ENCODE measurements at regions not wholly inside any gene's neighbourhood (a gene's known extent, or its start where the extent isn't known, plus 50 kb on each side); places are given as distances from the start of the nearest gene placed in this dataset.

- RAD21 ChIA-PET (ENCODE audit: low non-redundant PET in 1 of 2, low total read pairs in 2 of 2, uncharacterized antibody in 2 of 2, unreplicated experiment in 2 of 2), result no interaction called here
- DNase-seq (ENCODE audit: low read depth, low spot score) (no peak), ATAC-seq (no peak)
- H3K4me2 ChIP-seq (ENCODE audit: low read length), result no peak overlapping the region
- no peak overlapping the region for H3K27ac ChIP-seq (ENCODE audit: low read depth, low read length)
- H2AFZ ChIP-seq (ENCODE audit: low read depth, low read length, poor library complexity, severe bottlenecking), result no peak overlapping the region
- no peaks in the 10 kb centered on the region for H4K20me1 ChIP-seq (ENCODE audit: insufficient read depth)
- no peaks in the 10 kb centered on the region for H3K9me2 ChIP-seq (ENCODE audit: insufficient read depth)
- CTCF ChIA-PET, result no interaction called here
- POLR2A ChIA-PET, result no interaction called here
- no TSS peak for BruUV-seq (replicated peaks)
- H3K9ac ChIP-seq (ENCODE audit: low read length), result no peak overlapping the region
- H3K36me3 ChIP-seq (ENCODE audit: control insufficient read depth in 1 of 2, insufficient read depth in 2 of 2, low read length in 2 of 2), result no peaks in the 10 kb centered on the region
- no peak for TF ChIP-seq SIN3A (IDR thresholded peaks at IDR 0.05; ENCODE audit: low read depth)
- TF ChIP-seq POLR2A (IDR thresholded peaks at IDR 0.05; ENCODE audit: borderline replicate concordance, extremely low read depth, insufficient read depth, insufficient read length), result no peak
- TF ChIP-seq ZNF274 (IDR thresholded peaks at IDR 0.05; ENCODE audit: low read depth, low read length), result no peak
- TF ChIP-seq FOSL1 (IDR thresholded peaks at IDR 0.05; ENCODE audit: low read depth), result no peak
- no peaks in the 10 kb centered on the region for H3K27me3 ChIP-seq (ENCODE audit: insufficient read depth, low read length)
- no peaks in the 10 kb centered on the region for H3K9me3 ChIP-seq (ENCODE audit: control insufficient read depth in 1 of 2, insufficient read depth in 1 of 2, low read depth in 1 of 2, low read length in 2 of 2)
- H3K4me3 ChIP-seq (replicated peaks in 1 of 2; ENCODE audit: low read depth in 1 of 2, low read length in 2 of 2), result no peak overlapping the region
- H3K4me1 ChIP-seq (ENCODE audit: control insufficient read depth in 1 of 2, insufficient read depth in 2 of 2, low read length in 2 of 2), result no peaks in the 10 kb centered on the region
- intact Hi-C loops (cut with micrococcal nuclease), result no loop called here
- no peaks in the 10 kb centered on the region for H3K79me2 ChIP-seq (ENCODE audit: insufficient read depth, low read length)
These were observed 678.6 kb upstream of the ZEB2 start for GRCh38 chr2:145198555-145198954.

DNA sequence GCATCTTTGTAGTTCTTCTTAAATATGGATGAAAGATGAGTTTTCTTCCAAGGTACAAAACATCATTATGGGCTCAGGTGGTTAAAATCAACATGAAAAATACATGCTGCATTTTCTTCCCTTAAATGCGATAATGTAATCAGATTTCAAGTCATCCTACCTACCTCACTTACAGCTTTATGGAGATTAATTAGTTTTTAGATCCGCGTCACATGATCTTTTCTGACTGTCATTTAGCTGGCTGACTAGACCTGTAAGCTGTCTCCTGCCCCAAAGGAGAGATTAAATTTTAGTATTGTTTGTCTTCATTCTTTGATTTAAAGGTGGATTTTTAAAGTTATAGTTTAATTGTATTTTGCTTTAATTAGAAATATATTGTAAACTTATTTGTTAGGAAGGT, 678.0 kb upstream of the ZEB2 start:
- Histone ChIP-seq H3K9me3 (ENCODE audit: control insufficient read depth in 1 of 2, insufficient read depth in 1 of 2, low read depth in 1 of 2, low read length in 2 of 2) (no peaks in the 10 kb centered on the region), H4K20me1 (ENCODE audit: insufficient read depth) (no peaks in the 10 kb centered on the region), H3K36me3 (ENCODE audit: control insufficient read depth in 1 of 2, insufficient read depth in 2 of 2, low read length in 2 of 2) (no peaks in the 10 kb centered on the region), H2AFZ (ENCODE audit: low read depth, low read length, poor library complexity, severe bottlenecking) (no peak overlapping the region), H3K4me1 (ENCODE audit: control insufficient read depth in 1 of 2, insufficient read depth in 2 of 2, low read length in 2 of 2) (no peaks in the 10 kb centered on the region), H3K27me3 (ENCODE audit: insufficient read depth, low read length) (no peaks in the 10 kb centered on the region), H3K9me2 (ENCODE audit: insufficient read depth) (no peaks in the 10 kb centered on the region), H3K9ac (ENCODE audit: low read length) (no peak overlapping the region), H3K4me3 (replicated peaks in 1 of 2; ENCODE audit: low read depth in 1 of 2, low read length in 2 of 2) (no peak overlapping the region), H3K4me2 (ENCODE audit: low read length) (no peak overlapping the region), H3K27ac (ENCODE audit: low read depth, low read length) (no peak overlapping the region), H3K79me2 (ENCODE audit: insufficient read depth, low read length) (no peaks in the 10 kb centered on the region)
- no TSS peak for BruUV-seq (replicated peaks)
- POLR2A ChIA-PET, result no interaction called here
- CTCF ChIA-PET, result no interaction called here
- TF ChIP-seq POLR2AphosphoS5 (IDR thresholded peaks at IDR 0.05; ENCODE audit: low read depth, low read length) (no peak), FOSL1 (IDR thresholded peaks at IDR 0.05; ENCODE audit: low read depth) (no peak), ELF1 (IDR thresholded peaks at IDR 0.05; ENCODE audit: borderline replicate concordance, low read depth) (no peak), TCF7L2 (IDR thresholded peaks at IDR 0.05; ENCODE audit: borderline replicate concordance, extremely low read depth, insufficient read depth, insufficient read length) (no peak), POLR2A (IDR thresholded peaks at IDR 0.05; ENCODE audit: borderline replicate concordance, extremely low read depth, insufficient read depth, insufficient read length) (no peak)
- TF ChIP-seq, protein P1, sequence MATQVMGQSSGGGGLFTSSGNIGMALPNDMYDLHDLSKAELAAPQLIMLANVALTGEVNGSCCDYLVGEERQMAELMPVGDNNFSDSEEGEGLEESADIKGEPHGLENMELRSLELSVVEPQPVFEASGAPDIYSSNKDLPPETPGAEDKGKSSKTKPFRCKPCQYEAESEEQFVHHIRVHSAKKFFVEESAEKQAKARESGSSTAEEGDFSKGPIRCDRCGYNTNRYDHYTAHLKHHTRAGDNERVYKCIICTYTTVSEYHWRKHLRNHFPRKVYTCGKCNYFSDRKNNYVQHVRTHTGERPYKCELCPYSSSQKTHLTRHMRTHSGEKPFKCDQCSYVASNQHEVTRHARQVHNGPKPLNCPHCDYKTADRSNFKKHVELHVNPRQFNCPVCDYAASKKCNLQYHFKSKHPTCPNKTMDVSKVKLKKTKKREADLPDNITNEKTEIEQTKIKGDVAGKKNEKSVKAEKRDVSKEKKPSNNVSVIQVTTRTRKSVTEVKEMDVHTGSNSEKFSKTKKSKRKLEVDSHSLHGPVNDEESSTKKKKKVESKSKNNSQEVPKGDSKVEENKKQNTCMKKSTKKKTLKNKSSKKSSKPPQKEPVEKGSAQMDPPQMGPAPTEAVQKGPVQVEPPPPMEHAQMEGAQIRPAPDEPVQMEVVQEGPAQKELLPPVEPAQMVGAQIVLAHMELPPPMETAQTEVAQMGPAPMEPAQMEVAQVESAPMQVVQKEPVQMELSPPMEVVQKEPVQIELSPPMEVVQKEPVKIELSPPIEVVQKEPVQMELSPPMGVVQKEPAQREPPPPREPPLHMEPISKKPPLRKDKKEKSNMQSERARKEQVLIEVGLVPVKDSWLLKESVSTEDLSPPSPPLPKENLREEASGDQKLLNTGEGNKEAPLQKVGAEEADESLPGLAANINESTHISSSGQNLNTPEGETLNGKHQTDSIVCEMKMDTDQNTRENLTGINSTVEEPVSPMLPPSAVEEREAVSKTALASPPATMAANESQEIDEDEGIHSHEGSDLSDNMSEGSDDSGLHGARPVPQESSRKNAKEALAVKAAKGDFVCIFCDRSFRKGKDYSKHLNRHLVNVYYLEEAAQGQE (IDR thresholded peaks at IDR 0.05; ENCODE audit: low read depth), result no peak
- intact Hi-C loops (cut with micrococcal nuclease), result no loop called here
- ATAC-seq, result no peak
- DNase-seq (ENCODE audit: low read depth, low spot score), result no peak
- RAD21 ChIA-PET (ENCODE audit: low non-redundant PET in 1 of 2, low total read pairs in 2 of 2, uncharacterized antibody in 2 of 2, unreplicated experiment in 2 of 2), result no interaction called here
